ENCODE measurements at regions not wholly inside any gene's neighbourhood (a gene's known extent, or its start where the extent isn't known, plus 50 kb on each side); places are given as distances from the start of the nearest gene placed in this dataset.

DNA sequence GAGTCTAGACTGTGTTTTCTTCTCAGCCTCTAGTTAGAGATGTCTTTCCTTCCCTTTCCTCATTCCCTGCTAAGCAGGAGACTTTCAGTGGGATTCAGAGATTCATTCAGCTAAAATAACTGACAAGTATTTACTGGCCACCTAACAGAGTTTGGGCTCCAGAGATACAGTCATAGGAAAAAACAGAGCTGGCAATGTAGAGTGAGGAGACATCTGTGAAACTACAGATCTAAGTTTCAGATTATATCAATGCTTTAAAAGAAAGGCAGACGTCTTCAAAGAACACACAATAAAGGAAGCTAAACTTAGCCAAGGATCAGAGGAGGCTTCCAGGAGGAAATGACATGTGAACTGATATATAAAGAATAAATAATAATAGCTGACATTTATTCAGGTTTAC lies 355.6 kb upstream of the DDI1 start:
- TF ChIP-seq, protein P1, sequence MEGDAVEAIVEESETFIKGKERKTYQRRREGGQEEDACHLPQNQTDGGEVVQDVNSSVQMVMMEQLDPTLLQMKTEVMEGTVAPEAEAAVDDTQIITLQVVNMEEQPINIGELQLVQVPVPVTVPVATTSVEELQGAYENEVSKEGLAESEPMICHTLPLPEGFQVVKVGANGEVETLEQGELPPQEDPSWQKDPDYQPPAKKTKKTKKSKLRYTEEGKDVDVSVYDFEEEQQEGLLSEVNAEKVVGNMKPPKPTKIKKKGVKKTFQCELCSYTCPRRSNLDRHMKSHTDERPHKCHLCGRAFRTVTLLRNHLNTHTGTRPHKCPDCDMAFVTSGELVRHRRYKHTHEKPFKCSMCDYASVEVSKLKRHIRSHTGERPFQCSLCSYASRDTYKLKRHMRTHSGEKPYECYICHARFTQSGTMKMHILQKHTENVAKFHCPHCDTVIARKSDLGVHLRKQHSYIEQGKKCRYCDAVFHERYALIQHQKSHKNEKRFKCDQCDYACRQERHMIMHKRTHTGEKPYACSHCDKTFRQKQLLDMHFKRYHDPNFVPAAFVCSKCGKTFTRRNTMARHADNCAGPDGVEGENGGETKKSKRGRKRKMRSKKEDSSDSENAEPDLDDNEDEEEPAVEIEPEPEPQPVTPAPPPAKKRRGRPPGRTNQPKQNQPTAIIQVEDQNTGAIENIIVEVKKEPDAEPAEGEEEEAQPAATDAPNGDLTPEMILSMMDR (IDR thresholded peaks at IDR 0.05; ENCODE audit: poor library complexity), result no peak
- TF ChIP-seq EZH2 (IDR thresholded peaks at IDR 0.05; ENCODE audit: borderline replicate concordance), result no peak
- no peak for TF ChIP-seq EZH2phosphoT487 (IDR thresholded peaks at IDR 0.05; ENCODE audit: low read depth, severe bottlenecking, unreplicated experiment)
